SK-N-SH (cell line): ENCODE measurements at regions not wholly inside any gene's neighbourhood (a gene's known extent, or its start where the extent isn't known, plus 50 kb on each side); places are given as distances from the start of the nearest gene placed in this dataset.

ENCODE experiments used
- CTCF ChIA-PET: fragments of 300-600, 350-600 bp; formaldehyde crosslinking; extraction: SDS; loops from one replicate; lab custom pipeline; 2021; lab: Yijun Ruan, JAX
- POLR2A ChIA-PET: fragments of 350-600 bp; sonication (Branson Sonifier 250); formaldehyde crosslinking; extraction: SDS; loops from one replicate; lab custom pipeline; 2020; ENCODE audit warnings: antibody characterized with exemption, inconsistent platforms; lab: Yijun Ruan, JAX
- DNase-seq: peaks from one replicate; pipeline ENCODE4 v3.0.0; 2012
- H2AFZ ChIP-seq: fragments of 200-600 bp; sonication (generic); 2 replicates; pipeline ENCODE4 v1.8.1; 2016; ENCODE audit warnings: antibody characterized with exemption, mild to moderate bottlenecking, low read depth
- H3F3A ChIP-seq: fragments of 200-600 bp; sonication (generic); replicated peaks from 2 replicates; pipeline ENCODE3; 2016; ENCODE audit warnings: antibody characterized with exemption, mild to moderate bottlenecking; ENCODE audit not compliant: insufficient read depth
- H3K27ac ChIP-seq, 2 experiments: fragments of 200-500 bp in 1 of 2; fragments of 200-600 bp in 1 of 2; sonication (Bioruptor generic) in 1 of 2; sonication (generic), shearing (Covaris generic) in 1 of 2; 2 replicates each; pipeline versions ENCODE4 v1.5.1 to v1.6.1; 2014 to 2016; ENCODE audit warnings: low read depth in 2 of 2, inconsistent platforms in 1 of 2, low read length in 1 of 2, mild to moderate bottlenecking in 1 of 2, mixed read lengths in 1 of 2
- H3K27me3 ChIP-seq: fragments of 200-600 bp; sonication (generic), shearing (Covaris generic); 2 replicates; pipeline ENCODE4 v1.6.1; 2016; ENCODE audit warnings: mixed run types; ENCODE audit not compliant: insufficient read depth
- H3K36me3 ChIP-seq, 2 experiments: fragments of 200-500 bp in 1 of 2; fragments of 200-600 bp in 1 of 2; sonication (Bioruptor generic) in 1 of 2; sonication (generic) in 1 of 2; replicated peaks in 1 of 2; 2 replicates each; pipeline versions ENCODE3 to v1.5.1; 2014 to 2016; ENCODE audit warnings: low read length in 1 of 2, mild to moderate bottlenecking in 1 of 2; ENCODE audit not compliant: insufficient read depth in 2 of 2, control insufficient read depth in 1 of 2
- H3K4me1 ChIP-seq, 2 experiments: fragments of 200-500 bp in 1 of 2; fragments of 200-600 bp in 1 of 2; sonication (Bioruptor generic) in 1 of 2; sonication (generic), shearing (Covaris generic) in 1 of 2; 2 replicates each; pipeline versions ENCODE4 v1.5.1 to v1.6.1; 2014 to 2016; ENCODE audit warnings: low read depth in 1 of 2, low read length in 1 of 2, mixed run types in 1 of 2; ENCODE audit not compliant: insufficient read depth in 2 of 2, control insufficient read depth in 1 of 2
- H3K4me2 ChIP-seq: fragments of 200-600 bp; sonication (generic), shearing (Covaris generic); 2 replicates; pipeline ENCODE4 v1.6.1; 2017; ENCODE audit warnings: mixed run types
- H3K4me3 ChIP-seq, 2 experiments: fragments of 200-500 bp in 1 of 2; fragments of 200-600 bp in 1 of 2; sonication (Bioruptor generic) in 1 of 2; sonication (generic), shearing (Covaris generic) in 1 of 2; 2 replicates each; pipeline versions ENCODE4 v1.5.1 to v1.8.1; 2014 to 2016; ENCODE audit warnings: low read depth in 2 of 2, inconsistent platforms in 1 of 2, low read length in 1 of 2, mild to moderate bottlenecking in 1 of 2, mixed read lengths in 1 of 2, moderate library complexity in 1 of 2
- H3K79me2 ChIP-seq: fragments of 200-600 bp; sonication (generic); 2 replicates; pipeline ENCODE4 v1.8.1; 2017; ENCODE audit warnings: mild to moderate bottlenecking; ENCODE audit not compliant: insufficient read depth
- H3K9ac ChIP-seq: fragments of 200-600 bp; sonication (generic); 2 replicates; pipeline ENCODE4 v1.6.1; 2017; ENCODE audit warnings: mixed run types
- H3K9me2 ChIP-seq: fragments of 200-600 bp; sonication (generic); 2 replicates; pipeline ENCODE4 v1.6.1; 2017; ENCODE audit warnings: mixed run types
- H3K9me3 ChIP-seq: fragments of 200-600 bp; sonication (generic); 2 replicates; pipeline ENCODE4 v1.6.1; 2017; ENCODE audit warnings: mixed run types, mild to moderate bottlenecking, moderate library complexity
- H4K20me1 ChIP-seq: fragments of 200-600 bp; sonication (generic); 2 replicates; pipeline ENCODE4 v1.6.1; 2017; ENCODE audit warnings: mild to moderate bottlenecking, mixed run types; ENCODE audit not compliant: insufficient read depth
- EP300 ChIP-seq, 2 experiments: IDR thresholded peaks; 2 replicates each; pipeline versions ENCODE4 v1.4.0 to v1.6.1; 2012; ENCODE audit warnings: borderline replicate concordance in 1 of 2, low read depth in 1 of 2, low read length in 1 of 2
- EZH2phosphoT487 ChIP-seq: fragments of 200-600 bp; sonication (generic); IDR thresholded peaks from 2 replicates; pipeline ENCODE4 v1.6.1; 2017; ENCODE audit warnings: low read depth, mixed run types, mild to moderate bottlenecking, antibody characterized with exemption, moderate library complexity, borderline replicate concordance
- FOSL2 ChIP-seq: IDR thresholded peaks from 2 replicates; pipeline ENCODE4 v1.4.0; 2012; ENCODE audit warnings: low read depth, mild to moderate bottlenecking, moderate library complexity, borderline replicate concordance
- GATA2 ChIP-seq: sonication (generic); formaldehyde crosslinking; IDR thresholded peaks from 2 replicates; pipeline ENCODE4 v1.5.0; 2020; ENCODE audit warnings: mild to moderate bottlenecking, missing genetic modification reagents
- JUND ChIP-seq: IDR thresholded peaks from 2 replicates; pipeline ENCODE4 v1.4.0; 2012
- MEF2A ChIP-seq: IDR thresholded peaks from 2 replicates; pipeline ENCODE4 v1.4.0; 2012; ENCODE audit warnings: low read depth, borderline replicate concordance
- MXI1 ChIP-seq: IDR thresholded peaks from 2 replicates; pipeline ENCODE4 v1.6.1; 2012; ENCODE audit warnings: mild to moderate bottlenecking, low read depth, low read length, improper control_type of control experiment
- NRF1 ChIP-seq: IDR thresholded peaks from 2 replicates; pipeline ENCODE4 v1.6.1; 2012; ENCODE audit warnings: low read depth, mild to moderate bottlenecking, low read length
- POLR2AphosphoS5 ChIP-seq: IDR thresholded peaks from 2 replicates; pipeline ENCODE4 v1.6.1; 2012; ENCODE audit warnings: low read depth, low read length
- RAD21 ChIP-seq: IDR thresholded peaks from 2 replicates; pipeline ENCODE4 v1.6.1; 2012; ENCODE audit warnings: mild to moderate bottlenecking, low read length
- RCOR1 ChIP-seq: fragments of 150-350 bp; IDR thresholded peaks from 2 replicates; pipeline ENCODE4 v1.6.1; 2017; ENCODE audit warnings: antibody characterized with exemption, low read length
- RFX5 ChIP-seq: IDR thresholded peaks from 2 replicates; pipeline ENCODE4 v1.6.1; 2012; ENCODE audit warnings: mild to moderate bottlenecking, improper control_type of control experiment, low read length
- SMC3 ChIP-seq: IDR thresholded peaks from 2 replicates; pipeline ENCODE4 v1.6.1; 2012; ENCODE audit warnings: low read depth, low read length, improper control_type of control experiment
- TAF1 ChIP-seq: IDR thresholded peaks from 2 replicates; pipeline ENCODE4 v1.6.1; 2012; ENCODE audit warnings: low read depth, mild to moderate bottlenecking, low read length, moderate library complexity, borderline replicate concordance
- YY1 ChIP-seq: IDR thresholded peaks from 2 replicates; pipeline ENCODE4 v1.4.0; 2012; ENCODE audit warnings: low read depth, mild to moderate bottlenecking
- WGBS: methylation state at CpG from one replicate; pipeline ENCODE4 v1.1.6; 2017; ENCODE audit warnings: low lambda C conversion rate; 5-methylcytosine and 5-hydroxymethylcytosine counted together
- TF ChIP-seq, protein P1 (sequence below): IDR thresholded peaks from 2 replicates; pipeline ENCODE4; 2012
- TF ChIP-seq, protein P2 (sequence below): IDR thresholded peaks from 2 replicates; pipeline ENCODE4 v1.4.0; 2012; ENCODE audit warnings: low read depth, borderline replicate concordance
- TF ChIP-seq, protein P3 (sequence below): fragments of 150-350 bp; IDR thresholded peaks from 2 replicates; pipeline ENCODE4 v1.6.1; 2017; ENCODE audit warnings: antibody characterized with exemption, low read length, low read depth, borderline replicate concordance
- TF ChIP-seq, protein P4 (sequence below): fragments of 150-350 bp; IDR thresholded peaks from 2 replicates; pipeline ENCODE4 v1.6.1; 2016; ENCODE audit warnings: mild to moderate bottlenecking, low read depth, low read length
- TF ChIP-seq, protein P5 (sequence below): fragments of 200-600 bp; sonication (generic); IDR thresholded peaks from 2 replicates; pipeline ENCODE4 v1.6.1; 2017; ENCODE audit warnings: antibody characterized with exemption, mild to moderate bottlenecking, moderate library complexity

DNA sequence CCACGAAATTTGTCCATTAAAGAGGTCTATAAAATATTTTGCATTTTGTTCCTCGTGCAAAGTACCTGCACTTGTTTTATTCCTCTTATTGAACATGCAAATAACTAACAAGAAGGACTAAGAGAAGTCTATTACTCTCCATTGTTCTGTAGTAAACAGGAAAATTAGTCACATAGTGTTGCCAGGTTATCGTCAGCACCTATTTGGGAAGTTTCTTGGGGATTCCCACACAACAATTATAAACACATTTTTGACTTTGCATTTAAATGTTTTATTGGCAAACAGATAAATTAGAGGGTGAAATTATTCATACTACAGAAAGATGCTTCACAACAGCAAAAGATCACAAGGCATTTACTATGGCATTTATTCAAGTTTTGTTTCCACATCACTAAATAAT is 174.5 kb downstream of the ZC3H11B start:
- peaks cover 19% of the 10 kb centered on the region for H3F3A ChIP-seq
- DNase-seq: no peak
- no peak overlapping the region for H3K4me3 ChIP-seq
- no peaks in the 10 kb centered on the region for H3K79me2 ChIP-seq
- H3K27me3 ChIP-seq: no peaks in the 10 kb centered on the region
- no peak overlapping the region for H3K4me2 ChIP-seq
- no peak overlapping the region for H3K27ac ChIP-seq
- TF ChIP-seq, protein P1, sequence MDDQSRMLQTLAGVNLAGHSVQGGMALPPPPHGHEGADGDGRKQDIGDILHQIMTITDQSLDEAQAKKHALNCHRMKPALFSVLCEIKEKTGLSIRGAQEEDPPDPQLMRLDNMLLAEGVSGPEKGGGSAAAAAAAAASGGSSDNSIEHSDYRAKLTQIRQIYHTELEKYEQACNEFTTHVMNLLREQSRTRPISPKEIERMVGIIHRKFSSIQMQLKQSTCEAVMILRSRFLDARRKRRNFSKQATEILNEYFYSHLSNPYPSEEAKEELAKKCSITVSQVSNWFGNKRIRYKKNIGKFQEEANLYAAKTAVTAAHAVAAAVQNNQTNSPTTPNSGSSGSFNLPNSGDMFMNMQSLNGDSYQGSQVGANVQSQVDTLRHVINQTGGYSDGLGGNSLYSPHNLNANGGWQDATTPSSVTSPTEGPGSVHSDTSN: no peak
- no peak for TF ChIP-seq JUND
- TF ChIP-seq, protein P2, sequence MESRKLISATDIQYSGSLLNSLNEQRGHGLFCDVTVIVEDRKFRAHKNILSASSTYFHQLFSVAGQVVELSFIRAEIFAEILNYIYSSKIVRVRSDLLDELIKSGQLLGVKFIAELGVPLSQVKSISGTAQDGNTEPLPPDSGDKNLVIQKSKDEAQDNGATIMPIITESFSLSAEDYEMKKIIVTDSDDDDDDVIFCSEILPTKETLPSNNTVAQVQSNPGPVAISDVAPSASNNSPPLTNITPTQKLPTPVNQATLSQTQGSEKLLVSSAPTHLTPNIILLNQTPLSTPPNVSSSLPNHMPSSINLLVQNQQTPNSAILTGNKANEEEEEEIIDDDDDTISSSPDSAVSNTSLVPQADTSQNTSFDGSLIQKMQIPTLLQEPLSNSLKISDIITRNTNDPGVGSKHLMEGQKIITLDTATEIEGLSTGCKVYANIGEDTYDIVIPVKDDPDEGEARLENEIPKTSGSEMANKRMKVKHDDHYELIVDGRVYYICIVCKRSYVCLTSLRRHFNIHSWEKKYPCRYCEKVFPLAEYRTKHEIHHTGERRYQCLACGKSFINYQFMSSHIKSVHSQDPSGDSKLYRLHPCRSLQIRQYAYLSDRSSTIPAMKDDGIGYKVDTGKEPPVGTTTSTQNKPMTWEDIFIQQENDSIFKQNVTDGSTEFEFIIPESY: no peak
- no peak for TF ChIP-seq EZH2phosphoT487
- TF ChIP-seq, protein P3, sequence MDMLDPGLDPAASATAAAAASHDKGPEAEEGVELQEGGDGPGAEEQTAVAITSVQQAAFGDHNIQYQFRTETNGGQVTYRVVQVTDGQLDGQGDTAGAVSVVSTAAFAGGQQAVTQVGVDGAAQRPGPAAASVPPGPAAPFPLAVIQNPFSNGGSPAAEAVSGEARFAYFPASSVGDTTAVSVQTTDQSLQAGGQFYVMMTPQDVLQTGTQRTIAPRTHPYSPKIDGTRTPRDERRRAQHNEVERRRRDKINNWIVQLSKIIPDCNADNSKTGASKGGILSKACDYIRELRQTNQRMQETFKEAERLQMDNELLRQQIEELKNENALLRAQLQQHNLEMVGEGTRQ: no peak
- no peak for TF ChIP-seq RAD21
- no peak for TF ChIP-seq SMC3
- no peak for TF ChIP-seq MXI1
- TF ChIP-seq, protein P4, sequence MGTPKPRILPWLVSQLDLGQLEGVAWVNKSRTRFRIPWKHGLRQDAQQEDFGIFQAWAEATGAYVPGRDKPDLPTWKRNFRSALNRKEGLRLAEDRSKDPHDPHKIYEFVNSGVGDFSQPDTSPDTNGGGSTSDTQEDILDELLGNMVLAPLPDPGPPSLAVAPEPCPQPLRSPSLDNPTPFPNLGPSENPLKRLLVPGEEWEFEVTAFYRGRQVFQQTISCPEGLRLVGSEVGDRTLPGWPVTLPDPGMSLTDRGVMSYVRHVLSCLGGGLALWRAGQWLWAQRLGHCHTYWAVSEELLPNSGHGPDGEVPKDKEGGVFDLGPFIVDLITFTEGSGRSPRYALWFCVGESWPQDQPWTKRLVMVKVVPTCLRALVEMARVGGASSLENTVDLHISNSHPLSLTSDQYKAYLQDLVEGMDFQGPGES: no peak
- no peak for TF ChIP-seq GATA2 (CRISPR knock-in tag)
- TF ChIP-seq TAF1: no peak
- TF ChIP-seq RFX5: no peak
- no peak for TF ChIP-seq NRF1
- no peak for TF ChIP-seq EP300 (IDR thresholded peaks at IDR 0.05; ENCODE audit: borderline replicate concordance in 1 of 2, low read depth in 1 of 2, low read length in 1 of 2)
- TF ChIP-seq, protein P5, sequence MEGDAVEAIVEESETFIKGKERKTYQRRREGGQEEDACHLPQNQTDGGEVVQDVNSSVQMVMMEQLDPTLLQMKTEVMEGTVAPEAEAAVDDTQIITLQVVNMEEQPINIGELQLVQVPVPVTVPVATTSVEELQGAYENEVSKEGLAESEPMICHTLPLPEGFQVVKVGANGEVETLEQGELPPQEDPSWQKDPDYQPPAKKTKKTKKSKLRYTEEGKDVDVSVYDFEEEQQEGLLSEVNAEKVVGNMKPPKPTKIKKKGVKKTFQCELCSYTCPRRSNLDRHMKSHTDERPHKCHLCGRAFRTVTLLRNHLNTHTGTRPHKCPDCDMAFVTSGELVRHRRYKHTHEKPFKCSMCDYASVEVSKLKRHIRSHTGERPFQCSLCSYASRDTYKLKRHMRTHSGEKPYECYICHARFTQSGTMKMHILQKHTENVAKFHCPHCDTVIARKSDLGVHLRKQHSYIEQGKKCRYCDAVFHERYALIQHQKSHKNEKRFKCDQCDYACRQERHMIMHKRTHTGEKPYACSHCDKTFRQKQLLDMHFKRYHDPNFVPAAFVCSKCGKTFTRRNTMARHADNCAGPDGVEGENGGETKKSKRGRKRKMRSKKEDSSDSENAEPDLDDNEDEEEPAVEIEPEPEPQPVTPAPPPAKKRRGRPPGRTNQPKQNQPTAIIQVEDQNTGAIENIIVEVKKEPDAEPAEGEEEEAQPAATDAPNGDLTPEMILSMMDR: no peak
- no peak for TF ChIP-seq RCOR1
- TF ChIP-seq POLR2AphosphoS5: no peak
- TF ChIP-seq FOSL2: no peak
- TF ChIP-seq MEF2A: no peak
- no peak for TF ChIP-seq YY1
- no peaks in the 10 kb centered on the region for H3K9me2 ChIP-seq
- ChIA-PET CTCF (no interaction called here), POLR2A (no interaction called here)
- WGBS: 82% methylated on average over 3 of the region's 3 CpGs
- no peaks in the 10 kb centered on the region for H3K9me3 ChIP-seq
- no peaks in the 10 kb centered on the region for H4K20me1 ChIP-seq
- H3K4me1 ChIP-seq: no peaks in the 10 kb centered on the region; a peak in 2 of 4 replicates
- no peak overlapping the region for H3K9ac ChIP-seq
- H3K36me3 ChIP-seq: no peaks in the 10 kb centered on the region
- no peak overlapping the region for H2AFZ ChIP-seq
